ENCODE measurements at regions not wholly inside any gene's neighbourhood (a gene's known extent, or its start where the extent isn't known, plus 50 kb on each side); places are given as distances from the start of the nearest gene placed in this dataset.

GRCh38 chr17:62913991-62914570, 52.0 kb upstream of the TANC2 start:
- no peak overlapping the region for H3K4me3 Mint-ChIP-seq

DNA sequence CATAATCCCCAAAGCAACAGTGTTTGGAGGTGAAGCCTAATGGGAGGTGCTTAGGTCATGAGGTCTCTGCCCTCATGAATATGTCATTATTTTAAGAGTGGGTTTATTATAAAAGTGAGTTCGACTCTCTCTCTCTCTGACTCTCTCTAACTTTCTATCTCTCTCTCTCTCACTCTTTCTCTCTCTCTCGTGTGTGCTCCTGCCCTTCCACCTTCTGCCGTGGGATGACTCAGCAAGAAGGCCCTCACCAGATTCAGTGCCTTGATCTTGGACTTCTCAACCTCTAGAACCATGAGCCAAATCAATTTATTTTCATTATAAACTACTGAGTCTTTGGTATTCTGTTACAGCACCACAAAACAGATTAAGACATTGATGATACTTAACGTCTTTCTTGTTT, 53.7 kb upstream of the TANC2 start:
- Histone ChIP-seq H3K4me2 (no peak overlapping the region), H3K27ac (no peak overlapping the region), H3K36me3 (no peaks in the 10 kb centered on the region), H3K9ac (no peak overlapping the region), H2AFZ (replicated peaks) (no peak overlapping the region), H3K4me1 (peaks cover 10% of the 10 kb centered on the region), H4K20me1 (ENCODE audit: low read depth) (no peaks in the 10 kb centered on the region), H3K27me3 (no peaks in the 10 kb centered on the region), H3K4me3 (no peak overlapping the region), H3F3A (ENCODE audit: low read depth) (peaks cover 15% of the 10 kb centered on the region), H3K9me3 (ENCODE audit: low read depth) (no peaks in the 10 kb centered on the region), H3K79me2 (ENCODE audit: low read depth) (no peaks in the 10 kb centered on the region)
- no peak for DNase-seq (ENCODE audit: low spot score)
- peaks cover 39% of the 10 kb centered on the region for H3K9me3 Mint-ChIP-seq
- H3K27ac Mint-ChIP-seq, result no peak overlapping the region
- peaks cover 9% of the 10 kb centered on the region for H3K4me1 Mint-ChIP-seq
- H3K4me3 Mint-ChIP-seq, result no peak overlapping the region
- H3K27me3 Mint-ChIP-seq (ENCODE audit: insufficient read depth, low read depth), result peaks cover 15% of the 10 kb centered on the region
- H3K36me3 Mint-ChIP-seq, result peaks cover 4% of the 10 kb centered on the region
- TF ChIP-seq CTCF (IDR thresholded peaks at IDR 0.05) (no peak), EZH2phosphoT487 (IDR thresholded peaks at IDR 0.05) (no peak), EZH2 (IDR thresholded peaks at IDR 0.05) (no peak)

More at GRCh38 chr17:62913991-62914570, 52.0 kb upstream of the TANC2 start:
- Histone ChIP-seq H3K9ac (no peak overlapping the region), H3K27me3 (no peaks in the 10 kb centered on the region), H3K4me2 (no peak overlapping the region), H4K20me1 (ENCODE audit: low read depth) (no peaks in the 10 kb centered on the region), H3K4me1 (peaks cover 10% of the 10 kb centered on the region), H3K27ac (no peak overlapping the region), H3K4me3 (no peak overlapping the region), H3F3A (ENCODE audit: low read depth) (peaks cover 15% of the 10 kb centered on the region), H3K36me3 (no peaks in the 10 kb centered on the region), H3K79me2 (ENCODE audit: low read depth) (no peaks in the 10 kb centered on the region), H3K9me3 (ENCODE audit: low read depth) (no peaks in the 10 kb centered on the region), H2AFZ (replicated peaks) (no peak overlapping the region)
- peaks cover 2% of the 10 kb centered on the region for H3K36me3 Mint-ChIP-seq
- peaks cover 9% of the 10 kb centered on the region for H3K27me3 Mint-ChIP-seq (ENCODE audit: insufficient read depth, low read depth)
- TF ChIP-seq EZH2phosphoT487 (IDR thresholded peaks at IDR 0.05), result no peak
- TF ChIP-seq EZH2 (IDR thresholded peaks at IDR 0.05), result no peak
- no peak for TF ChIP-seq CTCF (IDR thresholded peaks at IDR 0.05)
- H3K27ac Mint-ChIP-seq, result no peak overlapping the region
- peaks cover 28% of the 10 kb centered on the region for H3K9me3 Mint-ChIP-seq
- no peak for DNase-seq (ENCODE audit: low spot score)
- peaks cover 11% of the 10 kb centered on the region for H3K4me1 Mint-ChIP-seq

- no peak for DNase-seq (ENCODE audit: low spot score)
- Histone ChIP-seq H3K4me2 (no peak overlapping the region), H3K4me1 (peaks cover 10% of the 10 kb centered on the region), H3K4me3 (no peak overlapping the region), H3K9me3 (ENCODE audit: low read depth) (no peaks in the 10 kb centered on the region), H3K9ac (no peak overlapping the region), H3F3A (ENCODE audit: low read depth) (peaks cover 15% of the 10 kb centered on the region), H3K27me3 (no peaks in the 10 kb centered on the region), H2AFZ (replicated peaks) (no peak overlapping the region), H4K20me1 (ENCODE audit: low read depth) (no peaks in the 10 kb centered on the region), H3K36me3 (no peaks in the 10 kb centered on the region), H3K79me2 (ENCODE audit: low read depth) (no peaks in the 10 kb centered on the region), H3K27ac (no peak overlapping the region)
- peaks cover 12% of the 10 kb centered on the region for H3K4me1 Mint-ChIP-seq
- peaks cover 15% of the 10 kb centered on the region for H3K27me3 Mint-ChIP-seq (ENCODE audit: insufficient read depth, low read depth)
- TF ChIP-seq CTCF (IDR thresholded peaks at IDR 0.05), result no peak
- no peak overlapping the region for H3K4me3 Mint-ChIP-seq
- H3K36me3 Mint-ChIP-seq, result peaks cover 4% of the 10 kb centered on the region
- no peak overlapping the region for H3K27ac Mint-ChIP-seq
- peaks cover 39% of the 10 kb centered on the region for H3K9me3 Mint-ChIP-seq
Observed at GRCh38 chr17:62911114-62911513, 54.9 kb upstream of the TANC2 start.

Measured in neural progenitor cell (in vitro differentiated cells).